ENCODE measurements at regions not wholly inside any gene's neighbourhood (a gene's known extent, or its start where the extent isn't known, plus 50 kb on each side); places are given as distances from the start of the nearest gene placed in this dataset.

DNA sequence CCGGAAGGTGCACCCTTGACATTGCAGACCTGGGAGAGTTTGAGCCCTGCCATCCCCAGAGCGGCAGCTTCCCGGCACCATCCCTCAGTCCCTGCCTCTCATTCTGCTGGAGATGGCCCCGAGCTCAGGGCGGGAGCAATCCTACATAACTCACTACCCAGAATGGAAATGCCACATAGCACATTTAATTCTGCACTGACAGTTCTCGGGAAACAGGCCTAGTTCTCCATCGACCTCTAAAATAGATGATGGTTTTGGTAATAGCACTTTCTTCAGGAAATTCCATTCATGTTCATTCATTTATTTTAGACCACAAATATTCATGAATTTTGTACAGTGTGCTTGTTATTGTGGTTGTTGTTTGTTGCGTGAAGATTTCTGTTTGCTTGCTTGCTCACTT lies 92.9 kb upstream of the SLC14A2 start:
- Mint-ChIP-seq H3K27me3 (ENCODE audit: low read depth, unreplicated experiment) (peaks cover 4% of the 10 kb centered on the region), H3K36me3 (ENCODE audit: low read depth, unreplicated experiment) (no peaks in the 10 kb centered on the region), H3K27ac (ENCODE audit: unreplicated experiment) (no peak overlapping the region), H3K4me1 (ENCODE audit: low read depth, unreplicated experiment) (peaks cover 43% of the 10 kb centered on the region), H3K9me3 (ENCODE audit: unreplicated experiment) (no peaks in the 10 kb centered on the region), H3K4me3 (ENCODE audit: unreplicated experiment) (no peak overlapping the region)
- Histone ChIP-seq H2AFZ (ENCODE audit: low read depth, low read length) (no peak overlapping the region), H3K4me2 (ENCODE audit: low read length) (peak overlapping the region; percentile 19), H3K79me2 (ENCODE audit: insufficient read depth, low read length) (no peaks in the 10 kb centered on the region), H3K9me3 (ENCODE audit: insufficient read depth, low read depth, low read length) (no peaks in the 10 kb centered on the region), H4K20me1 (ENCODE audit: insufficient read depth, low read length) (no peaks in the 10 kb centered on the region), H3K27me3 (ENCODE audit: insufficient read depth, low read length) (no peaks in the 10 kb centered on the region), H3K4me1 (ENCODE audit: insufficient read depth, low read length) (peaks cover 23% of the 10 kb centered on the region), H3K36me3 (ENCODE audit: insufficient read depth, low read length) (no peaks in the 10 kb centered on the region), H3K4me3 (ENCODE audit: insufficient read depth, low read depth, low read length) (no peak overlapping the region), H3K9ac (ENCODE audit: low read length) (no peak overlapping the region), H3K27ac (ENCODE audit: low read depth, low read length) (peak overlapping the region; percentile 10)
- no peak for TF ChIP-seq EZH2 (IDR thresholded peaks at IDR 0.05; ENCODE audit: insufficient read depth, low read length)
- TF ChIP-seq, protein P1, sequence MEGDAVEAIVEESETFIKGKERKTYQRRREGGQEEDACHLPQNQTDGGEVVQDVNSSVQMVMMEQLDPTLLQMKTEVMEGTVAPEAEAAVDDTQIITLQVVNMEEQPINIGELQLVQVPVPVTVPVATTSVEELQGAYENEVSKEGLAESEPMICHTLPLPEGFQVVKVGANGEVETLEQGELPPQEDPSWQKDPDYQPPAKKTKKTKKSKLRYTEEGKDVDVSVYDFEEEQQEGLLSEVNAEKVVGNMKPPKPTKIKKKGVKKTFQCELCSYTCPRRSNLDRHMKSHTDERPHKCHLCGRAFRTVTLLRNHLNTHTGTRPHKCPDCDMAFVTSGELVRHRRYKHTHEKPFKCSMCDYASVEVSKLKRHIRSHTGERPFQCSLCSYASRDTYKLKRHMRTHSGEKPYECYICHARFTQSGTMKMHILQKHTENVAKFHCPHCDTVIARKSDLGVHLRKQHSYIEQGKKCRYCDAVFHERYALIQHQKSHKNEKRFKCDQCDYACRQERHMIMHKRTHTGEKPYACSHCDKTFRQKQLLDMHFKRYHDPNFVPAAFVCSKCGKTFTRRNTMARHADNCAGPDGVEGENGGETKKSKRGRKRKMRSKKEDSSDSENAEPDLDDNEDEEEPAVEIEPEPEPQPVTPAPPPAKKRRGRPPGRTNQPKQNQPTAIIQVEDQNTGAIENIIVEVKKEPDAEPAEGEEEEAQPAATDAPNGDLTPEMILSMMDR (IDR thresholded peaks at IDR 0.05; ENCODE audit: insufficient read depth, low read depth, low read length), result no peak
- FAIRE-seq (no peak), DNase-seq (ENCODE audit: low read depth) (peak; percentile 90)

DNA sequence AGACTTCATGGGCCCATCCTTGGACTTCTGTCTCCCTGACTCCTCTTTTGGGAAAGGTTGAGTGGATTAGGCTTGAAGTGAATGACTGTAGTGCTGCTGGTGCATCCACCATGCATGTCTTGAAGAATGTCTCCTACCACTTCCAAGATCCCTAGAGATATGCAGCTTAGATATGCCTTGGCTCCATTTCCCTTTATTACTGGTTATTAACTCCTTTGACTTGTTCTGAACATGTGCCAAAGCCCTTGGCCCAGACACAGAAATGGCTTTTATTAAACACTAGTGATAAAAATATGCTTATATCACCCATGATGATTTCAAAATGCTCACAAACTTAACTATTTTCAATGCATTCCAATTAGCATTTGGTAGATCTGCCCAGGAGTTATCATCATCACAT lies 90.0 kb upstream of the SLC14A2 start:
- Mint-ChIP-seq H3K9me3 (ENCODE audit: unreplicated experiment) (no peaks in the 10 kb centered on the region), H3K36me3 (ENCODE audit: low read depth, unreplicated experiment) (no peaks in the 10 kb centered on the region), H3K4me3 (ENCODE audit: unreplicated experiment) (no peak overlapping the region), H3K27me3 (ENCODE audit: low read depth, unreplicated experiment) (peaks cover 4% of the 10 kb centered on the region), H3K27ac (ENCODE audit: unreplicated experiment) (no peak overlapping the region), H3K4me1 (ENCODE audit: low read depth, unreplicated experiment) (peaks cover 21% of the 10 kb centered on the region)
- no peak overlapping the region for H3K4me2 ChIP-seq (ENCODE audit: low read length)
- H3K36me3 ChIP-seq (ENCODE audit: insufficient read depth, low read length), result no peaks in the 10 kb centered on the region
- H3K9me3 ChIP-seq (ENCODE audit: insufficient read depth, low read depth, low read length), result no peaks in the 10 kb centered on the region
- H3K4me3 ChIP-seq (ENCODE audit: insufficient read depth, low read depth, low read length), result no peak overlapping the region
- no peak overlapping the region for H3K9ac ChIP-seq (ENCODE audit: low read length)
- H3K27ac ChIP-seq (ENCODE audit: low read depth, low read length), result no peak overlapping the region
- TF ChIP-seq, protein P1 (IDR thresholded peaks at IDR 0.05; ENCODE audit: insufficient read depth, low read depth, low read length), result no peak
- no peak for TF ChIP-seq EZH2 (IDR thresholded peaks at IDR 0.05; ENCODE audit: insufficient read depth, low read length)
- no peak overlapping the region for H2AFZ ChIP-seq (ENCODE audit: low read depth, low read length)
- no peaks in the 10 kb centered on the region for H3K79me2 ChIP-seq (ENCODE audit: insufficient read depth, low read length)
- H3K4me1 ChIP-seq (ENCODE audit: insufficient read depth, low read length), result peaks cover 9% of the 10 kb centered on the region
- DNase-seq (ENCODE audit: low read depth) (peak; percentile 18), FAIRE-seq (peak; percentile 45)
- no peaks in the 10 kb centered on the region for H4K20me1 ChIP-seq (ENCODE audit: insufficient read depth, low read length)
- no peaks in the 10 kb centered on the region for H3K27me3 ChIP-seq (ENCODE audit: insufficient read depth, low read length)

DNA sequence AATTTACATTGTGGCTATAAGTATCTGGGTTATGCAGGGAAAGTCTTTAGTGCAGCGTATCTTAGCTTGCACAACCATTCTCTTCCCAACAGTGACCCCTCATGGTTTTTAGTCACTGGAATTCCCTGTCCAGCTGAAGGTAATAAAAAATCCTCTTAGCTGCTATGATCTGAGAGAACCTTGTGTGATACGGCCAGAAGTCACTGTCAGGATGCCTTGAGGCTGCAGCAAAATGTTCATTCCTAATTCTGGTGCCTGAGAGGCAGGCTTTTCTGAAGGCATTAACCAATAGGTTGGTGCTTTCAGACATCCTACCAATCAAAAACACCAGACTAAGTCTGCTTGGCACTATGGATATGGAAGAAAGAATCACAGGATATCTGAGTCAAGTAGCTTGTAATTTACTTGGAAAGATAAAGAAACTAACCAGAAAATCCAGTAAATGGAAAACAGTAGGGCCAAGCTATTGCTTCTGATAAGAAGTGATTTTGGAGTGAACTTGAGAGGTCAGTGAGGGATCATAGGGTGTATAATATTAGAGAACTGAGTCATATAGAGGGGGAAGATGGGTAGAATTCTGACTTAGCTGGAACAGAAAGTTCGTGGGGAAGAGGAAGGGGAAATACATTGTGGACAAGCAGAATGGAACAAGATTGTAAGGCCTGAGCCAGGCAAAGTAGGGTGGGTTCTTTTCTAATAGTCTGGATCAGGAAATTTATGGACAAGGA lies 89.0 kb upstream of the SLC14A2 start:
- H4K20me1 ChIP-seq (ENCODE audit: insufficient read depth, low read length), result no peaks in the 10 kb centered on the region
- no peak overlapping the region for H2AFZ ChIP-seq (ENCODE audit: low read depth, low read length)
- no peaks in the 10 kb centered on the region for H3K36me3 ChIP-seq (ENCODE audit: insufficient read depth, low read length)
- H3K9ac ChIP-seq (ENCODE audit: low read length), result no peak overlapping the region
- TF ChIP-seq, protein P1 (IDR thresholded peaks at IDR 0.05; ENCODE audit: insufficient read depth, low read depth, low read length), result no peak
- no peak for TF ChIP-seq EZH2 (IDR thresholded peaks at IDR 0.05; ENCODE audit: insufficient read depth, low read length)
- Mint-ChIP-seq H3K4me1 (ENCODE audit: low read depth, unreplicated experiment) (peaks cover 13% of the 10 kb centered on the region), H3K27ac (ENCODE audit: unreplicated experiment) (no peak overlapping the region), H3K36me3 (ENCODE audit: low read depth, unreplicated experiment) (no peaks in the 10 kb centered on the region), H3K9me3 (ENCODE audit: unreplicated experiment) (no peaks in the 10 kb centered on the region), H3K4me3 (ENCODE audit: unreplicated experiment) (no peak overlapping the region), H3K27me3 (ENCODE audit: low read depth, unreplicated experiment) (peaks cover 4% of the 10 kb centered on the region)
- no peak overlapping the region for H3K4me2 ChIP-seq (ENCODE audit: low read length)
- H3K79me2 ChIP-seq (ENCODE audit: insufficient read depth, low read length), result no peaks in the 10 kb centered on the region
- no peaks in the 10 kb centered on the region for H3K27me3 ChIP-seq (ENCODE audit: insufficient read depth, low read length)
- no peak overlapping the region for H3K4me3 ChIP-seq (ENCODE audit: insufficient read depth, low read depth, low read length)
- DNase-seq (ENCODE audit: low read depth), result peak; percentile 71
- H3K27ac ChIP-seq (ENCODE audit: low read depth, low read length), result no peak overlapping the region
- H3K4me1 ChIP-seq (ENCODE audit: insufficient read depth, low read length), result peaks cover 9% of the 10 kb centered on the region
- H3K9me3 ChIP-seq (ENCODE audit: insufficient read depth, low read depth, low read length), result no peaks in the 10 kb centered on the region
- peak; percentile 23 for FAIRE-seq

All from astrocyte (in vitro differentiated cells and primary cell).